HG03064 (cell line): ENCODE measurements at regions not wholly inside any gene's neighbourhood (a gene's known extent, or its start where the extent isn't known, plus 50 kb on each side); places are given as distances from the start of the nearest gene placed in this dataset.

Experiments used
- ATAC-seq: cut with Tn5 transposase; IDR thresholded peaks from one replicate; pipeline ENCODE4 v1.9.1; 2021; ENCODE audit warnings: low read depth; ENCODE audit not compliant: unreplicated experiment

- no peak for ATAC-seq
Measured at GRCh38 chr2:163462993-163463392, 272.8 kb downstream of the FIGN start.

- ATAC-seq = no peak
Measured at GRCh38 chr2:163459986-163460385, 275.8 kb downstream of the FIGN start.

- ATAC-seq = no peak
Measured at GRCh38 chr2:163456953-163457743, 278.7 kb downstream of the FIGN start.

- peak; percentile 90 for ATAC-seq
Measured at GRCh38 chr2:163455815-163456214, 280.0 kb downstream of the FIGN start.

GRCh38 chr2:163453920-163454319 lies 281.9 kb downstream of the FIGN start:
- no peak for ATAC-seq

GRCh38 chr2:163441603-163442002 lies 294.2 kb downstream of the FIGN start:
- no peak for ATAC-seq

- ATAC-seq = no peak
Measured at GRCh38 chr2:163436963-163437362, 298.8 kb downstream of the FIGN start.

GRCh38 chr2:163428187-163428586 lies 307.6 kb downstream of the FIGN start:
- ATAC-seq = no peak

- ATAC-seq = no peak
Measured at GRCh38 chr2:163420604-163421003, 315.2 kb downstream of the FIGN start.

GRCh38 chr2:163419000-163419830 lies 316.6 kb downstream of the FIGN start:
- ATAC-seq = no peak

GRCh38 chr2:163417596-163418337 lies 318.0 kb downstream of the FIGN start:
- peak; percentile 92 for ATAC-seq

- no peak for ATAC-seq
Measured at GRCh38 chr2:163414121-163414520, 321.7 kb downstream of the FIGN start.

- ATAC-seq = no peak
Measured at GRCh38 chr2:163407296-163407695, 328.5 kb downstream of the FIGN start.

- no peak for ATAC-seq
Measured at GRCh38 chr2:163405298-163405697, 330.5 kb downstream of the FIGN start.

- no peak for ATAC-seq
Measured at GRCh38 chr2:163401481-163401880, 334.3 kb downstream of the FIGN start.

GRCh38 chr2:163397451-163397850 lies 338.4 kb downstream of the FIGN start:
- ATAC-seq = no peak

- no peak for ATAC-seq
Measured at GRCh38 chr2:163395602-163396001, 340.2 kb downstream of the FIGN start.

GRCh38 chr2:163389838-163390237 lies 346.0 kb downstream of the FIGN start:
- no peak for ATAC-seq

- no peak for ATAC-seq
Measured at GRCh38 chr2:163375472-163375871, 360.3 kb downstream of the FIGN start.

GRCh38 chr2:163375070-163375469 lies 360.7 kb downstream of the FIGN start:
- no peak for ATAC-seq

GRCh38 chr2:163374282-163374681 lies 361.5 kb downstream of the FIGN start:
- ATAC-seq = no peak
